Transverse colon (tissue), 4 donors: ENCODE measurements at regions not wholly inside any gene's neighbourhood (a gene's known extent, or its start where the extent isn't known, plus 50 kb on each side); places are given as distances from the start of the nearest gene placed in this dataset.

Experiments used
- CTCF ChIP-seq, 5 experiments: fragments of 200-600 bp in 3 of 5; fragments of 450-650 bp in 2 of 5; sonication (generic) in 3 of 5; IDR thresholded peaks; 1 replicate in 2 of 5; 2 replicates in 3 of 5; pipeline ENCODE4 v1.5.1; 2016 to 2017; ENCODE audit warnings: antibody characterized with exemption in 5 of 5, inconsistent platforms in 3 of 5, mild to moderate bottlenecking in 2 of 5, moderate library complexity in 1 of 5
- EP300 ChIP-seq: sonication (generic); formaldehyde crosslinking; IDR thresholded peaks from one replicate; pipeline ENCODE4 v1.6.1; 2017; ENCODE audit warnings: antibody characterized with exemption, low read depth
- POLR2A ChIP-seq: fragments of 450-650 bp; IDR thresholded peaks from one replicate; pipeline ENCODE4 v1.6.1; 2016; ENCODE audit warnings: antibody characterized with exemption, mild to moderate bottlenecking, moderate library complexity
- POLR2AphosphoS5 ChIP-seq, 3 donors: sonication (generic); formaldehyde crosslinking; IDR thresholded peaks; one replicate each; pipeline ENCODE4 v1.6.1; 2016; ENCODE audit warnings: antibody characterized with exemption in 3 of 3

- TF ChIP-seq CTCF (IDR thresholded peaks at IDR 0.05): no peak
- no peak for TF ChIP-seq POLR2A
- no peak for TF ChIP-seq POLR2AphosphoS5 (IDR thresholded peaks at IDR 0.05)
- TF ChIP-seq EP300: no peak
Observed at GRCh38 chr6:44676826-44677433, 289.4 kb downstream of the CDC5L start.
